AG10803 (cell line): ENCODE measurements at regions not wholly inside any gene's neighbourhood (a gene's known extent, or its start where the extent isn't known, plus 50 kb on each side); places are given as distances from the start of the nearest gene placed in this dataset.

Experiments used
- DNase-seq: peaks from one replicate; pipeline ENCODE4 v3.0.0; 2010; ENCODE audit warnings: low read depth
- H3K4me3 ChIP-seq: 2 replicates; pipeline ENCODE4 v1.5.1; 2011; ENCODE audit warnings: mild to moderate bottlenecking, low read length, control low read depth
- CTCF ChIP-seq: conservative IDR thresholded peaks from 2 replicates; pipeline ENCODE4 v1.5.1; 2011; ENCODE audit warnings: mild to moderate bottlenecking, low read length, control low read depth, inconsistent platforms

DNA sequence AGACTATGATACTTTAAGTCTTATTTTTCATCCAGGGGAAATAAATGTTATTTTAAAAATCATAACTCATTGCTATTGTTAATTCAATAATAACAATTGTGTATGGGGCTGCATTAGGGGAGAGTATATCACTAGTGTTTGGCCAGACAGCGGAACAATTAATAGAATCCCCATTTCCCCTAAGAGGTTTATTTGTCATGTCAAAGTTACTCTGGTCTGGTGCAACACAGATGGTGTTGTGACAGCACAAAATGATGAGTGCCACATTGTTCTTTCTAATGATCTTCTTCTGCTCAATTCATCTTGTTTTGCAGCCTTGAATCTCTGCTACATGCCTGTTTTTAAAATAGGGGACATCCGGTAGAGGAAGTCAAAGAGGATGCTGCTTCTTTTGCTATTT is 351.6 kb downstream of the NSUN3 start:
- H3K4me3 ChIP-seq = no peak overlapping the region
- DNase-seq = no peak
- no peak for TF ChIP-seq CTCF

- DNase-seq = no peak
- no peak for TF ChIP-seq CTCF
- H3K4me3 ChIP-seq = no peak overlapping the region
Measured at GRCh38 chr3:94416768-94417167, 353.9 kb downstream of the NSUN3 start.

DNA sequence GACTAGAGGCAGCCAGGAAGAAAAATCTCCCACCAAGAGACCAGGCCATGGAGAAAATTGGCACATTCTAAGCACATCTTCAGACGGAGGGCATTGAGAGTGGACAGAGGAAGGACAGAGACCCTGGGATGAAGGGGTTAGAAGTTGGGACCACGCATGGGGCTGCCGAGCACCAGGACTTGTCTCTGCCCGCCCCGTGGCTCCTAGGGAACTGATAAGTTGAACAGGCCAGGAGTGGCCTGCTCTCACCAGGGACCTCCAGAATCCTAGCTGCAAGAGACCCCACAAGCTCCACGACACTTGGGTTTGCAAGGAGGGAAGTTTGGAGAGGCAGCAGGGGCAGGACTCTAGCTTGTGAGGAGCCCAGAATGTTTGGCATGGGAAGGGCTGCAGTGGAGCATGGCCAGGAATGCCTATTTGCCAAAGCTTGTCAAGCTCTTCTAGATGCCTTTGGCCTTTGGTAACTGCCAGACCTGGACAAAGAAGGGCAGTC is 355.1 kb downstream of the NSUN3 start:
- no peak for TF ChIP-seq CTCF
- H3K4me3 ChIP-seq = no peak overlapping the region
- DNase-seq = no peak

GRCh38 chr3:94420931-94421330 is 358.1 kb downstream of the NSUN3 start:
- H3K4me3 ChIP-seq = no peak overlapping the region
- TF ChIP-seq CTCF = no peak
- no peak for DNase-seq

DNA sequence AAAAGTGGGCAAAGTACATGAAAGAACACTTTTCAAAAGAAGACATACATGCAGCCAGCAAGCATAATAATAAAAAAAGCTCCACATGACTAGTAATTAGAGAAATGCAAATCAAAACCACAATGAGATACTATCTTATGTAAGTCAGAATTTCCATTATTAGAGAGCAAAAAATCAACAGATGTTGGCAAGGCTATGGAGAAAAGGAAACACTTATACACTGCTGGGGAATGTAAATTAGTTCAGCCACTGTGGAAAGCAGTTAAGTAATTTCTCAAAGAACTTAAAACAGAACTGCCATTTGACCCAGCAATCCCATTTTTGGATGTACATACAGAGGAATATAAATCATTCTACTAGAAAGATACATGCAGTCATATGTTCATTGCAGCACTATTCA is 360.7 kb downstream of the NSUN3 start:
- TF ChIP-seq CTCF = no peak
- H3K4me3 ChIP-seq = no peak overlapping the region
- peak; percentile 2 for DNase-seq

- TF ChIP-seq CTCF = no peak
- no peak overlapping the region for H3K4me3 ChIP-seq
- DNase-seq = no peak
Measured at GRCh38 chr3:94429517-94429916, 366.7 kb downstream of the NSUN3 start.

- TF ChIP-seq CTCF = no peak
- no peak overlapping the region for H3K4me3 ChIP-seq
- no peak for DNase-seq
Measured at GRCh38 chr3:94431876-94432570, 369.2 kb downstream of the NSUN3 start.
